HG02973 (cell line): ENCODE measurements at regions not wholly inside any gene's neighbourhood (a gene's known extent, or its start where the extent isn't known, plus 50 kb on each side); places are given as distances from the start of the nearest gene placed in this dataset.
"Not testable (repeated sequence)": the region's sequence is repeated elsewhere in the genome, so short reads cannot be mapped to it uniquely, and the experiment has no call there.

Experiments used
- ATAC-seq: cut with Tn5 transposase; IDR thresholded peaks from one replicate; pipeline ENCODE4 v1.9.1; 2021; ENCODE audit warnings: moderate library complexity; ENCODE audit not compliant: unreplicated experiment

GRCh38 chr7:39824456-39825200, 125.4 kb upstream of the CDK13 start:
- ATAC-seq = no peak

DNA sequence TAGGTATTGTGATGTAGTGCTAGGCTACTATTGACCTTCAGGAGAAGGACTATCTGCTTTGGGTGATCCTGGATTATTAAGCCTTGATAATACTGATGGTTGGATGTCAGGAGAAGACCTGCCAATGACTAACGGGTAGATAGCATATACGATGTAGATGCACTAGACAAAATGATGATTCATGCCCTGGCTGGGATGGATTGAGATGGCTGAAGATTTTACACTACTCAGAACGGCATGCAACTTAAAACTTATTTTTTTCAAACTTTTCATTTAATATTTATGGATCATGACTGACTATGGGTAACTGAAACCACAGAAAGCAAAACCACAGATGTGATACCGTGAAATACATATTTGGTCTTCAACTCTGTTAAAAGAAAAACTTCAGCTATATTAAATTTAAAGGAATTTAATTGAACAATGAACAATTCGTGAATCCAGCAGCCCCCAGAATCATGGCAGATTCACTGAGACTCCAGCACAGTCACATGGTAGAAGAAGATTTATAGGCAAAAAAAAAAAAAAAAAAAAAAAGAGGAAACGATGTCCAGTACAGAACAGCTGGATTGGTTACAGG, 124.6 kb upstream of the CDK13 start:
- no peak for ATAC-seq

DNA sequence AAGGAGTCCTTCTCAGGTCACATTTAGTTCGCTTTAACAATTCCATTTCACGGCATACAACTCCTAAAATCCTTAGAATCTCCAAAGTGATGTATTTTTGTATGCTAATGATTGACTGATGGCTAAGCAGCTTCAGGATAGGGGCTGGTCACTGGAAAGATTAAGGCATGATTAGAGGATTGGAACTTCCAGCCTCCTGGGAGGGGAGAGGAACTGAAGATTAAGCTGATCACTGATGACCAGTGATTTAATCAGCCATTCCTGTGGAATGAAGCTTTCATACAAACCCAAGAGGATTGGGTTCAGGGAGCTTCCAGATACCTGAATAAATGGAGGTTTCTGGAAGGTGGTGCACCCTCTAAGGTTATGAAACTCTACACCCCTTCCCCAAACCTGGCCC, 123.9 kb upstream of the CDK13 start:
- ATAC-seq = no peak

DNA sequence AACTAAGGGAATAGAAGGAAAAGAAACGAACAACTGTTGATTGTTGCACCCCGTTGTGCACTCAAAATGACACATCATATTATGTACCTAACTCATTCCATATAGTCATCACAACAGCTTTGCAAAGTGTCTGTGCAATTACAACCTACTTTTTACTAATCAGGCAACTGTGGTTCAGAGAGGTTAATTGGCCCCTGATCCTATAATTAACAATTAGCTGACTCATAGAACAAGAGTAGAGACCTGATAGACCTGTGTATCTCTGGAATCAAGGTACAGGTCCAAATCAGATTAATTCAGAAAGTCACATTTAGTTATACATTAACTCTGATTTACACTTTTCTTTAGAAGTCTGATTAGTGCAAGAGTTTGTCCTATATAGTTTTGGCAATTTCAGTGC, 122.5 kb upstream of the CDK13 start:
- no peak for ATAC-seq

GRCh38 chr7:39829028-39829427, 121.0 kb upstream of the CDK13 start:
- ATAC-seq = no peak

GRCh38 chr7:39832519-39833085, 117.5 kb upstream of the CDK13 start:
- no peak for ATAC-seq

DNA sequence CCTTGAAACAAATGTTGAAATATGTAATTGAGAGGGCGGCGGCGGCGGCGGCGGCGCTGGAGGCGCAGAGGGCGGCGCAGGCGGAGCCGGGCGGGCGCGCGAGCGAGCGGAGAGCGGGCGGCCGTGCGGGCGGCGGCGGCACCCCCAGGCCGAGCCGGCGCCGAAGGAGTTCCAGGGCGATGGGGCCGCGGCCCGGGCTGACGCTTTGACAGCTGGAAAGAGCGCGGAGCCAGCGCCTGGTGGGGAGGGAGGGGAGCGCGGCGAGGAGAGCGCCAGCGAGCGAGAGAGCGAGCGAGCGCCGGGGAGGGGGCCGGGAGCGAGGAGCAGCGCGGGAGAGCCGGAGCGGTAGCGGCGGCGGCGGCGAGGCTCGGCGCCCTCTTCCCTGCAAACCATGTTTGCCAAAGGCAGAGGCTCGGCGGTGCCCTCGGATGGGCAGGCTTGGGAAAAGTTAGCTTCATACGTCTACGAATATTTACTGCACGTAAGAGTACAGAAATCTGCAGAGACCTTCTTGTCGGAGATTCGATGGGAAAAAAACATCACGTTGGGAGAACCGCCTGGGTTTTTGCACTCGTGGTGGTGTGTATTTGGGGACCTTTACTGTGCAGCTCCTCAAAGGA, 116.8 kb upstream of the CDK13 start:
- ATAC-seq = not testable (repeated sequence)

GRCh38 chr7:39833865-39834634, 116.0 kb upstream of the CDK13 start:
- not testable (repeated sequence) for ATAC-seq

GRCh38 chr7:39838326-39838725, 111.7 kb upstream of the CDK13 start:
- no peak for ATAC-seq

DNA sequence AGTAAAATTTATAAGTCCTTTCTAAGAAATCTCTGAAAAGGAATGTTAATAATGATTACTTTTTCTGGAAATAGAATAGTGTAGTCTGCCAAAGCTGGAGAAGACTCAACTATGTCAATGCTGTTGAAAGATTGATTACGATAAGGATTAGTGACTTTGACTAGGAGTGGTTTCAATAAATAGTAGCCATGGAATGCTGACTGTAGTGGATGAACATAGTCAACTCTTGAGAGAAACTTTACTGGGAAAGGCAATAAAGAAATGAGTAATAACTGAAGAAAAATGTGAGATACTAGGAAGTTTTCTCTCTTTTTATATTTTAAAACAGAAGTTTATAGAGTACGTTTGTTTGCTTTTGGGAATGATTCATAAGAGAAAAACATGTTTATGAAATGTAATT, 105.0 kb upstream of the CDK13 start:
- ATAC-seq = no peak

DNA sequence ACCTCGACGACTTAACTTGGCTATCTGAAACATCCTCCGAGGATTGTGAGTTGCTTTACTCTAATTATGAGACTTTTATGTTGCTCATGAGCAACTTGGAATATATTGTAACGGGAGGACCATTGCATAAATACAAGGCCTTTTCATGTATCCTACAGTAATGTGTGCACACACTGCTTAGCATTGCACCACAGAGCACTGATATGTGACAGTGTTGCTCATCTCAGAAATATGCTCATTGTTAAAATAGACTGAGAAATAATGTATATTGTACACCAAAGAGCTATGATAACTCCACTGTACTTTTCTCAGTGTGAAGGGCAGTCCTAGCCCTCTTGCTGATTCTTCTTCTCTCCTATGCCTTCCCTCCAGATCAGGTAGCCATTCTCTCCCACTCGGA, 102.8 kb upstream of the CDK13 start:
- ATAC-seq = no peak

DNA sequence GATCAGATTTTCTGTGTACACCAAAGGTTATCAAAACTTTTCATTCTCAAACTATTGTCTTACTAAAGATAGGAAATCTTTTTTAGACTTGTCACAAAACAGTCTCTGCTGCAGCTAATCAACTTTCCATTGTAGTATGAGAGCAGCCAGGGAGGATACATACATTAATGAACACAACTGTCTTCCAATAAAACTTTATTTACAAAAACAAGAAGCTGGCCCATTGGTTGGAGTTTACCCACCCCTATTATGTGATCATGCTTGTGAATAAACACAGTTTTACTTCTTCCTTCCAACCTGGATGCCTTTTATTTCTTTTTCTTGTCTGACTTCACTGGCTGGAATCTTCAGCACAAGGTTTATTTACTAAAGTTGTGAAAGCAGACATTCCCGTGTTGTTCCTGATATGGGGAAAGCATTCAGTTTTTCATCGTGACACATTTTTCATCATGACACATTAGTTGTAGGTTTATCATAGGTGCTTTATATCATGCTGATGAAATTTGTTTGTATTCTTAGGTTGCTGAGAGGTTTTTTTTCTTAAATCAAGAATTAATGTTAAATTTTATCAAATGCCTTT, 98.5 kb upstream of the CDK13 start:
- ATAC-seq = no peak

- peak; percentile 94 for ATAC-seq
Observed at GRCh38 chr7:39854616-39855324, 95.3 kb upstream of the CDK13 start.

GRCh38 chr7:39855325-39855674, 94.8 kb upstream of the CDK13 start:
- ATAC-seq = no peak

GRCh38 chr7:39863675-39864322, 86.3 kb upstream of the CDK13 start:
- ATAC-seq = not testable (repeated sequence)

- ATAC-seq = not testable (repeated sequence)
Observed at GRCh38 chr7:39869888-39870522, 80.1 kb upstream of the CDK13 start.

DNA sequence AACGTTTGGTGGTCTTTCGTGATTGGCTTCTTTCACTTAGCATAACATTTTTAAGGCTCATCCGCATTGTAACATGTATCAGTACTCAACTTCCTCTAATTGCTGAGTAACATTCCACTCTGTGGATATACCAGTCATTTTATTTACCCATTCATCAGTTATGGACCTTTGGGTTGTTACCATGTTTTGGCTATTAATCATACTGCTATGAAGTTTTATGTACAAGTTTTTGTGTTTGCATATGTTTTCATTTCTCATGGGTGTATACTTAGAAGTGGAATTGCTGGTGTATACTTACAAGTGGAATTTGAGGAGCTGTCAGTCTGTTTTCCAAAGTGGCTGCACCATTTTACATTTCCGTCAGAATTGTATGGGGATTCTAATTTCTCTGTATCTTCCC, 78.4 kb upstream of the CDK13 start:
- not testable (repeated sequence) for ATAC-seq

GRCh38 chr7:39880556-39880955, 69.5 kb upstream of the CDK13 start:
- ATAC-seq = no peak

DNA sequence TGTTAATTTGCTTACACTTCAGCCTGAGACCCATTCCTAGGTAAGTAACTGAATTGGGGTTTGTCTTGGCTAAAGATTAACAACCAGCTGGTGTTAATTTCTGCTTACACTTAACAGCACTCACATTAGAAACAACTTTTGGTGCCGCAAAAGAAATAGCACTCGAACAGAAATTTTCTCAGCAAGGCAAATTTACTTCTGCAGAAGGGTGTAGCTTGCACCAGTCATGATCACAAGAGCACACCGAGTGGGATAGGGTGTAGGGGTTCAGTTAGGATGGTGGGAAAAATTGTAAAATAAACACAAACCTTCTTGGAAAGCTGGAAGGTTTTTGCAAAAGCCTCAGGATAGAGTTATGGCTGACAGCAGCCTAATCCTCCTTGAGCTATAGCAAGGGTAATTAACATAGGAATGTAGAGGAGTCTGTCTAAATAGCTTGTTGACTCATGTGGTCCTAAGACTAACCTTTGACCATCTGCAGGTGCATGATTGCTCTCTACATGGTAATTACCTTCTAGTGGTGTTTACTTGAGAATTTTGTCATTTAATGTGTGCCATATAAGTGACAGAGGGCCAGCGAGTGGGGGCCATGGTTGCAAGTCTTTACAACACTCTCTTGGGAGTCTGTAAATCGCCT, 67.8 kb upstream of the CDK13 start:
- no peak for ATAC-seq
